Mucosa of stomach (tissue), 1 donor: ENCODE measurements at regions not wholly inside any gene's neighbourhood (a gene's known extent, or its start where the extent isn't known, plus 50 kb on each side); places are given as distances from the start of the nearest gene placed in this dataset.

Experiments
- H3K27me3 ChIP-seq: one replicate; pipeline ENCODE4 v1.7.0; 2013; ENCODE audit warnings: mild to moderate bottlenecking, low read length; ENCODE audit not compliant: control insufficient read depth, insufficient read depth
- H3K36me3 ChIP-seq: one replicate; pipeline ENCODE4 v1.7.0; 2013; ENCODE audit warnings: low read length; ENCODE audit not compliant: control insufficient read depth, insufficient read depth
- H3K4me1 ChIP-seq: one replicate; pipeline ENCODE4 v1.7.0; 2013; ENCODE audit warnings: mild to moderate bottlenecking, low read length; ENCODE audit not compliant: control insufficient read depth, insufficient read depth
- H3K4me3 ChIP-seq: one replicate; pipeline ENCODE4 v1.7.0; 2013; ENCODE audit warnings: low read length
- H3K9ac ChIP-seq: one replicate; pipeline ENCODE4 v1.7.0; 2013; ENCODE audit warnings: mild to moderate bottlenecking, low read length, moderate library complexity
- H3K9me3 ChIP-seq: one replicate; pipeline ENCODE4 v1.7.0; 2013; ENCODE audit warnings: mild to moderate bottlenecking, low read length, moderate library complexity; ENCODE audit not compliant: control insufficient read depth
- donor health status: Pancreatic carcinoma.

- no peaks in the 10 kb centered on the region for H3K9me3 ChIP-seq
- H3K27me3 ChIP-seq: peaks cover 6% of the 10 kb centered on the region
- H3K9ac ChIP-seq: no peak overlapping the region
- H3K4me3 ChIP-seq: no peak overlapping the region
- no peaks in the 10 kb centered on the region for H3K4me1 ChIP-seq
- no peaks in the 10 kb centered on the region for H3K36me3 ChIP-seq
These were observed 365.0 kb downstream of the MIAT start for GRCh38 chr22:27022274-27022895.

GRCh38 chr22:27022896-27023361 lies 365.5 kb downstream of the MIAT start:
- H3K9me3 ChIP-seq: no peaks in the 10 kb centered on the region
- no peaks in the 10 kb centered on the region for H3K4me1 ChIP-seq
- no peak overlapping the region for H3K4me3 ChIP-seq
- H3K27me3 ChIP-seq: peaks cover 6% of the 10 kb centered on the region
- no peaks in the 10 kb centered on the region for H3K36me3 ChIP-seq
- no peak overlapping the region for H3K9ac ChIP-seq

GRCh38 chr22:27023591-27023990 lies 366.2 kb downstream of the MIAT start:
- H3K36me3 ChIP-seq: no peaks in the 10 kb centered on the region
- no peak overlapping the region for H3K4me3 ChIP-seq
- no peaks in the 10 kb centered on the region for H3K9me3 ChIP-seq
- H3K4me1 ChIP-seq: no peaks in the 10 kb centered on the region
- H3K27me3 ChIP-seq: peaks cover 6% of the 10 kb centered on the region
- H3K9ac ChIP-seq: no peak overlapping the region

- Histone ChIP-seq H3K4me1 (no peaks in the 10 kb centered on the region), H3K36me3 (no peaks in the 10 kb centered on the region), H3K9ac (no peak overlapping the region), H3K27me3 (peaks cover 3% of the 10 kb centered on the region), H3K9me3 (no peaks in the 10 kb centered on the region), H3K4me3 (no peak overlapping the region)
These were observed 367.6 kb downstream of the MIAT start for GRCh38 chr22:27024982-27025381.

- Histone ChIP-seq H3K9me3 (no peaks in the 10 kb centered on the region), H3K36me3 (no peaks in the 10 kb centered on the region), H3K4me1 (no peaks in the 10 kb centered on the region), H3K27me3 (peaks cover 6% of the 10 kb centered on the region), H3K4me3 (no peak overlapping the region), H3K9ac (no peak overlapping the region)
These were observed 370.7 kb downstream of the MIAT start for GRCh38 chr22:27028093-27028492.

GRCh38 chr22:27029584-27030130 lies 372.3 kb downstream of the MIAT start:
- Histone ChIP-seq H3K36me3 (no peaks in the 10 kb centered on the region), H3K9ac (no peak overlapping the region), H3K27me3 (peaks cover 6% of the 10 kb centered on the region), H3K4me3 (no peak overlapping the region), H3K9me3 (no peaks in the 10 kb centered on the region), H3K4me1 (no peaks in the 10 kb centered on the region)

- Histone ChIP-seq H3K27me3 (peaks cover 6% of the 10 kb centered on the region), H3K36me3 (no peaks in the 10 kb centered on the region), H3K4me3 (no peak overlapping the region)
These were observed 374.8 kb downstream of the MIAT start for GRCh38 chr22:27032091-27032761.

GRCh38 chr22:27041745-27042310 lies 384.4 kb downstream of the MIAT start:
- Histone ChIP-seq H3K4me1 (no peaks in the 10 kb centered on the region), H3K27me3 (no peaks in the 10 kb centered on the region), H3K9me3 (no peaks in the 10 kb centered on the region), H3K4me3 (no peak overlapping the region), H3K36me3 (no peaks in the 10 kb centered on the region), H3K9ac (no peak overlapping the region)

More at GRCh38 chr22:27032091-27032761, 374.8 kb downstream of the MIAT start:
- Histone ChIP-seq H3K9ac (no peak overlapping the region), H3K4me1 (no peaks in the 10 kb centered on the region), H3K9me3 (no peaks in the 10 kb centered on the region)

- Histone ChIP-seq H3K4me3 (no peak overlapping the region), H3K9ac (no peak overlapping the region), H3K36me3 (no peaks in the 10 kb centered on the region), H3K27me3 (no peaks in the 10 kb centered on the region), H3K4me1 (no peaks in the 10 kb centered on the region), H3K9me3 (no peaks in the 10 kb centered on the region)
These were observed 385.9 kb downstream of the MIAT start for GRCh38 chr22:27043262-27043661.

GRCh38 chr22:27045103-27045947 lies 387.9 kb downstream of the MIAT start:
- Histone ChIP-seq H3K4me1 (no peaks in the 10 kb centered on the region), H3K27me3 (no peaks in the 10 kb centered on the region), H3K9me3 (no peaks in the 10 kb centered on the region), H3K4me3 (no peak overlapping the region), H3K36me3 (no peaks in the 10 kb centered on the region), H3K9ac (no peak overlapping the region)

- Histone ChIP-seq H3K9me3 (no peaks in the 10 kb centered on the region), H3K9ac (no peak overlapping the region), H3K4me3 (no peak overlapping the region), H3K27me3 (no peaks in the 10 kb centered on the region), H3K4me1 (no peaks in the 10 kb centered on the region), H3K36me3 (no peaks in the 10 kb centered on the region)
These were observed 388.7 kb downstream of the MIAT start for GRCh38 chr22:27046086-27046485.
